Fibroblast of skin of right biceps (primary cell): ENCODE measurements at regions not wholly inside any gene's neighbourhood (a gene's known extent, or its start where the extent isn't known, plus 50 kb on each side); places are given as distances from the start of the nearest gene placed in this dataset.
"Not testable (repeated sequence)": the region's sequence is repeated elsewhere in the genome, so short reads cannot be mapped to it uniquely, and the experiment has no call there.

Source experiments
- DNase-seq: peaks from one replicate; pipeline ENCODE4 v3.0.0-alpha.2; 2013

DNA sequence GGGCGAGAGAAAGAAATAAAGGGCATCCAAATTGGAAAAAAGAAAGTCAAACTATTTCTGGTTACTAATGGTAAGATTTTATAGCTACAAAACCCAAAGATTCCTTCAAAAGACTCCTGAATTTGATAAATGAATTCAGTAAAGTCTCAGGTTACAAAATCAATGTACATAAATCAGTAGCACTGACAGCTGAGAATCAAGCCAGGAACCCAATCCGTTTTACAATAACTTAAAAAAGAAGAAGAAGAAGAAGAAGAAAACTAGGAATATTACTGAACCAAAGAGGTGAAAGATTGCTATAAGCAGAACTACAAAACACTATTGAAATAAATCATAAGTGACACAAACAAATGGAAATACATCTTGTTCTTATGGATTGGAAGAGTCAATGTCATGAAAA, 291.5 kb upstream of the GULP1 start:
- DNase-seq, result no peak

DNA sequence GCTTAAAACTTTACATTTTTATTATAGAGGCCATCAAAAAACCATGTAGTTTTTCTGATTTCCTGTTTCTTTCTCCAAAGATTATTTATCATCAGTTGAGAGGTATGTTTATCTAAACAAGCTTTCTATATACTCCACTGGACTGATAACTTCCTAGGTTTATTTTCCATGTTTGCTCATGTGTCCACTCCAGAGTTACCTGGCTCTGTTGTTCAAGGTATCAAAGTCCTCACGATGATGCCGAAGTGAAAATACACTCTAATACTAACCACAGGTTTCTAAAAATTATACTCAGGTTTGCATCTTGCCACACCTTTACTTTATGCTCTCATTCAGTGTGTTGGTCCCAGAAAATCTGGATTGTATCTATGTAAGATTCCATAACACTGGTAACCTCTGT, 287.9 kb upstream of the GULP1 start:
- DNase-seq, result no peak

DNA sequence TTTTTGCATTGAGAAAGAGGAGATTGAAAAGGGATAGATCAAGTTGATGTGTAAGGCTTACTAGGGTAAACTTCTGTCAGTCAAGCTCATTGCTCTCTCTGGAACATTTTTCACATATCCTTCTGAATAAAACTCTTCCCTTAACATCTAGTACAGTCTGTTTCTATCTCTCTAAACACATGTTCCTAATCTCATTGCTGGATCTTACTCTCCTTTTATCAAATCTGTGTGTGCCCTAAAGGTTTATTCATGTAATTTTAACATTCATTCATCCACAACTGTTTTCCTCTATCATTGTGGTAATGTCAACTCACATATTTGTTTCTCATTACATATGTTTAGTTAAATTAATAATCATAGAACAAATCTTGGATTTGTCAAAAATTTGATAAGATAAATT, 277.9 kb upstream of the GULP1 start:
- DNase-seq, result no peak

DNA sequence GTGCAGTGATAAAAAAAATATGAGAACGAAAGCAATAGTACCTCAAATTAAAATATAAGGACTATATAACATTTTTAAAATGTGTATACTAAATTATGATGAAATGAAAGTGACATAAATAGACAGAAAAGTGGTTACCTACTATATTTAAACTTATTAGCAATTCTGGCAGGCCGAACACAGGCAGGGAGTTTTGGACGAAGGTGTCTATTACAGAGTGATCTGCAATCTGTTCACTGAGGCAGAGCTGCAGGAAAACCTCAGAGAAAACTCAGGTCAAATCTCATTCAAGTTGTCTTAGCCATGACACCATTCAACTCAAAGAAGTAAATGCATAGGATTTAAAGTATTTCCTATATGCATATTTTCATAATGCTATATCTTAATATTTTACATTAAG, 274.8 kb upstream of the GULP1 start:
- no peak for DNase-seq

DNA sequence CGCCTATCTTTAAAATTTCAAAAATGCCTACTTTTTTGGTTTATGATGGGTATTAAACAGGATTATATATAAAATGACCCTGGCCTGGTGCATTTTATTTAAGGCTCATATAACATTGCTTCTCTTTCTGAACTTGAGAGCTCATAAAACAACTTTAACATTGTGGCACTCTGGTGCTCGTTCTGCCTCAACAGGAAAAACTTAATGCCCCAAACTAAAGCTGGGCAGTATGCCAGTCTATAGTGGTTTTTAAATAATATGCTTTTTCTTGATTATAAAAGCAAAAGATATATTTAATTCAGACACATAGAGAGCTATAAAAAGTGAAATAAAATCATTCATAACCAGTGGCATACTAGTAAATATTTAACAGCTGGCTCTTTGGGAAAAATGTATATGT, 269.3 kb upstream of the GULP1 start:
- DNase-seq, result no peak

DNA sequence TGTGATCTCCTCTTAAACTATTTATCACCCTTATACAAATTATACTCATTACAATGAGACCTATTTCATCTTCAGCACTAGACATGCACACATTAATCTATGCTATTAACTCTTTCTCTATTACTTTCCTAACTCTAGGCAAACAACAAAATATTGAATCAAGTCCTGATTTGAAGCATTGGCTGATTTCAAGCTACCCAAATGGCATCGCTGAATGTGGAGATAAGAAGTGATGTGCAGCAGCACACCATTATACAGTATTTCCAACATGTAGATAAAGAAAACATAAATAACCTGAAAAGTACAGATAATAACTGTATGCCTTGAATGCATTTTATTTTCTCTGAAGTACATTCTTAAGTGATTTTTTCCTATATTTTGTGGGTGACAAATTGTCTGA, 268.6 kb upstream of the GULP1 start:
- DNase-seq, result no peak

DNA sequence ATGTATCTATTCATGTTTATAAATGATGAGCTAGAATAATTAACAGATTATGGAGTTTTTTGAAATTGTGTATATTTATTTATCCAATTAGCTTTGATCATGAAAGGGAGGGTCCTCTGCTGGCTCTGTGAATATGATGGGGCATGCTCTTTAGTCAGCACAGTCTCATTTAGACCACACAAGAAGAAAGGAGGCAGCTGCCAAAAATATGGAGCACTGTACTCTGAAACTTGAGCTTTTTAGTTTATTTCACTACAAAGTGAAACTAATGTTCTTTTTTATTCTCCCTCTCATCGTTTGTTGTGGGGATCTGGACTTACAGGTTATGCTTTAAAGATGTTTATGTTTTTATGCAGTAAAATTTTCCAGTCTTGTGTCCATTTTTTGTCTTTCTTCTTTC, 266.9 kb upstream of the GULP1 start:
- peak; percentile 33 for DNase-seq

DNA sequence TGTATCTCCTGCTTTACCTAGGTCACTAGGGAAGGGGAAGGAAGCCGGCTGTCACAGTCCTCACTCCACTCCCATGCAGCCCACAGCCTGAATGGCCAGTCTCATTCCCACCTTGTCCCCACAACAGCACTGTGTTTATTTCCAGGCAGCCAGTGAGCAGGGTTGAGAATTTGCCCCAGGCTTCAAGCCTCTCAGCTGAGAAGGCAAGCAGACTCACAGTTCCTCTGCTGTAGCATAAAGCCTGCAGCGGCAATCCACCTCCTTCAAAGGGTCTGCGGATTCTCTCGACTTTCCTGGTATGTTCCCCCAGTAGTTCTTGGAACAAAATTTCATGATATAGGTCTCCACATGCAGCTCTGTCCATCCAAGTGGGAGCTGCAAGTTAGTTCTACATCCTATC, 262.9 kb upstream of the GULP1 start:
- DNase-seq, result no peak

DNA sequence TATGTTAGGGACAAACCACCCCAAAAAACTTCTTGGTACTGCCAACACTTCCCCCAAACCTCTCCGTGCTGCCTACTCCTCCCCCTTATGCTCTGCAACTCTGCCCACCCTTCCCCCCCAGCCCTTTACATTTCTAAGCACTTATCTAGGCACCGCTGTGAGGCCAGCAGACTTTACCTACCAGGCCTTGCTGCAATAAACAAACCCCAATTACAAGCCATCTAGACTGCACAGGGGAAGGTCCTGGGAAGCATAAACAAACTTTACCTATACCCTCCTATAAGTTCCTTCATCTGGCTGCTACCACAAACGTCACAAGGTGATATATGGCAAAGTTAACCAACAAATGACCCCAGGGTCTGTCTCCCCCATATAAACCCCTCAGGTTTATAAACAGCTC, 259.4 kb upstream of the GULP1 start:
- DNase-seq, result no peak

DNA sequence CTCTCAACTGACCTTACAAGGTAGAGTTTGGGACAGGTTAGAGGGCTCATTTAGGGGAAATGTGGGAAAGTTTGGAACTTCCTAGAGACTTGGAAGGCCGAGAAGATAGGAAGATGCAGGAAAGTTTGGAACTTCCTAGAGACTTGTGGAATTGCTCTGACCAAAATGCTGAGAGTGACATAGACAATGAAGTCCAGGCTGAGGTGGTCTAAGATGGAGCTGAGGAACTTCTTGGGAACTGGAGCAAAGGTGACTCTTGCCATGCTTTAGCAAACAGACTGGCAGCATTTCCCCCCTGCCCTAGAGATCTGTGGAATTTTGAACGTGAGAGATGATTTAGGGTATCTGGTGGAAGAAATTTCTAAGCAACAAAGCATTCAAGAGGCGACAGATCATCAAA, 258.9 kb upstream of the GULP1 start:
- DNase-seq, result no peak

DNA sequence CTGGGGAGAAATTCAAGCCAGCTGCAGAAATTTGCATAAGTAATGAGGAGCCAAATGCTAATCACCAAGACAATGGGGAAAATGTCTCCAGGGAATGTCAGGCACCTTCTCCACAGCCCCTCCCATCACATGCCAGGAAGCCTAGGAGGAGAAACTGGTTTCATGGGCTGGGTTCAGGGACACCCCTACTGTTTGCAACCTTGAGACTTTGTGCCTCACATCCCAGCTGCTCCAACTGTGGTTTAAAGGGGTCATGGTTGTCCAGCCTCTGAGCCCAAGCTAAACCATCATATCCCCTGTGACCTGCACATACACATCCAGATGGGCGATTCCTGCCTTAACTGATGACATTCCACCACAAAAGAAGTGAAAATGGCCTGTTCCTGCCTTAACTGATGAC, 258.4 kb upstream of the GULP1 start:
- DNase-seq, result not testable (repeated sequence)

DNA sequence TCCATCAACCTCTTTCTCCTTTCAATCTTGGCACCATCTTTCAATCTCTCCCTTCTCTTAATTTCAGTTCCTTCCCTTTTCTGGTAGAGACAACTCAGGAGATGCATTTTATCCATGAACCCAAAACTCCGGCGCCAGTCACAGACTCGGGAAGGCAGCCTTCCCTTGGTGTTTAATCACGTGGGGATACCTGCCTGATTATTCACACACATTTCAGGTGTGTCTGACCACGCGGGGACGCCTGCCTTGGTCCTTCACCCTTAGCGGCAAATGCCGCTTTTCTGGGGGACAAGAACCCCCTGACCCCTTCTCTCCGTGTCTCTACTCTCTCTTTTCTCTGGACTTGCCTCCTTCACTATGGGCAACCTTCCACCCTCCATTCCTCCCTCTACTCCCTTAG, 257.6 kb upstream of the GULP1 start:
- not testable (repeated sequence) for DNase-seq

DNA sequence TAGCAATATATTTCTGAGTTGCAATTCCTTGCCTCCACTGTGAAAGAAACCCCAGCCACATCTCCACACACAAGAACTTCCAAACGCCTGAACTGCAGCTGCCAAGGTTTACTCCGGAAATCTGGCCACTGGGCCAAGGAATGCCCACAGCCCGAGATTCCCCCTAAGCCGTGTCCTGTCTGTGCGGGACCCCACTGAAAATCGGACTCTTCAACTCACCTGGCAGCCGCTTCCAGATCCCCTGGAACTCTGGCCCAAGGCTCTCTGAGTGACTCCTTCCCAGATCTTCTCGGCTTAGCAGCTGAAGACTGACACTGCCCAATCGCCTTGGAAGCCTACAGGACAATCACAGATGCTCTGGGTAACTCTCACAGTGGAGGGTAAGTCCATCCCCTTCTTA, 256.3 kb upstream of the GULP1 start:
- not testable (repeated sequence) for DNase-seq

DNA sequence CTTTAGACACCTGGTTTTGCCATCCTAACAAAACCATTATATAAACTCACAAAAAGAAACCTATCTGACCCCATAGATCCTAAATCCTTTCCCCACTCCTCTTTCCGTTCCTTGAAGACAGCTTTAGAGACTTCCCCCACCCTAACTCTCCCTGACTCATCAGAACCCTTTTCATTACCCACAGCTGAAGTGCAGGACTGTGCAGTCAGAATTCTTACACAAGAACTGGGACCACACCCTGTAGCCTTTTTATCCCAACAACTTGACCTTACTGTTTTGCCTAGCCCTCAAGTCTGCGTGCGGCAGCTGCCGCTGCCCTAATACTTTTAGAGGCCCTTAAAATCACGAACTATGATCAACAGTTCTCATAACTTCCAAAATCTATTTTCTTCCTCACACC, 254.9 kb upstream of the GULP1 start:
- peak; percentile 13 for DNase-seq

DNA sequence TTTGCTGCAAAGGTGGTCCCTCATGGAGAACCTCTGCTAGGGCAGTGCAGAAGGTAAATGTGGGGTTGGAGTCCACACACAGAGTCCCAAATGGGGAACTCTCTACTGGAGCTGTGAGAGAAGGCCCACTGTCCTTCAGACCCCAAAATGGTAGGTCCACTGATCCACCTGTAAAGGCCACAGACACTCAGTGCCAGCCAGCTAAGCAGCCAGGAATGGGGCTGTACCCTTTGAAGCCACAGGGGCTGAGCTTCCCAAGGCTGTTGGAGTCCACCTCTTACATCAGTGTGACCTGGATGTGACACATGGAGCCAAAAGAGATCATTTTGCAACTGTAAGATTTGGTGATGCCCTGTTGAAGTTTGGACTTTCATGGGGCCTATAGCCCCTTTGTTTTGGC, 252.4 kb upstream of the GULP1 start:
- no peak for DNase-seq

DNA sequence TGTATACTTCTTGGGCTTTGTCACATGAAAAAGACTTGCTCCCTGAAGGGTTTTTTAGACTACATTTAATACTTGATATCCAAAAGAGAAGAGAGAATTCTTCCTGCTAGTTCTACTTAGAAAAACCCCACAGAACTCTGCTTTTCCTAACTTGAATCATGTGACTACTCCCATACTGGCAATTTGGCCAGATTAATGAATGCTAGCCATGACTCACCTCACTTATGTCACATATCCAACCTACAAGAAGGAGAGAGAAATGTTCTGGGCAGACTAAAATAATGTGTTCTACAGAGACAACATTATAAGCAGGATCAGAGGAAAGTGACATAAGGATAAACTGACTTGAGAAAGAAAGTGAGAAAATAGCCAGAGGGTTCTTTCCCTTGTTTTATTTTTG, 249.3 kb upstream of the GULP1 start:
- peak; percentile 74 for DNase-seq

DNA sequence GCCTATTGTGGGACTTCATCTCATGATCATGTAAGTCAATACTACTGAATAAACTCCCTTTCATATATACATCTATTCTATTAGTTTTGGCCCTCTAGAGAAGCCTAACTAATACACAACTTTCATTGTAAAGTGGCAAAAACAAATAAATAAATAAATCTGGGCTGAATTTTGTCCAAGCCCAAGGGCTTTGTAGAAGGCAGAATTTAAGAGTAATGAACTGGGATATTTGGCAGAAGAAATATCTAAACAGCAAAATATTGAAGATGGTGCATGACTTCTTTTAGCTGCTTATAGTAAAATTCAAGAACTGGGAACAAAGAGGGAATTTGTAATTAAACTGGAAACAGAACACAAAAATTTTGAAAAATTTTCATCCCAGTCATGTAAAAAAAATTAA, 246.7 kb upstream of the GULP1 start:
- no peak for DNase-seq

DNA sequence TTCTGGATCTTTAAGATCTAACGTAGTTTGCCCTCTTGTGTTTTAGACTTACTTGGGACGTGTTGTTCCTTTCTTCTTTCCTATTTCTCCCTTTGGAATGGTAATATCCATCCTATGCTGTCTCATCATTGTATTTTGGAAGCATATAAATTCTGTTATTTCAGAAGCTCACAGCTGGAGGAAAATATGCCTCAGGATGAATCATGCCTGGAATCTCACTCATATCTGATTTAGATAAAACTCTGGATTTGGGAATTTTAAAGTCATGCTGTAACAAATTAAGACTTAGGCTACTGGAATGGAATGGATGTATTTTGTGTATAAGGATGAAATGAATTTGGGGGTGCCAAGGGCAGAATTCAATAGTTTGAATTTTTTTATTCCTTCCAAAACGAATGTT, 245.2 kb upstream of the GULP1 start:
- peak; percentile 70 for DNase-seq

DNA sequence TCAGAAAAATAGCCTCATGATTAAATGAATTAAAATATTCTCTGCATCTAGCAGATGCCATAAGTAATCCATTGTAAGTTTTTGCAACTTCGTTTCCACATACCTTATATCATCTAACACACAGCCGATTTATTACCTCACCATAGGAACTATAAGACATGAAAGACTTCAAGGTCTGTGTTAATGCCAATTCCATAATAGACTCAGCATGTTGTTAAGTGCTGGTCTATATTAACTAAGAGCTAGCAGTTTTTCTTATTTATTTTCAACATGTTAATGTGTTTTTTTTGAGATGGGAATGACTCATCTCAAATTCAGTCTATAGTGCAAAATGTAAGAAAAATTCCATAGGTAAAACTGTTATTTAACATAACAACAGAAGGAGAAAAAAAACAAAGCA, 243.9 kb upstream of the GULP1 start:
- DNase-seq, result peak; percentile 35

DNA sequence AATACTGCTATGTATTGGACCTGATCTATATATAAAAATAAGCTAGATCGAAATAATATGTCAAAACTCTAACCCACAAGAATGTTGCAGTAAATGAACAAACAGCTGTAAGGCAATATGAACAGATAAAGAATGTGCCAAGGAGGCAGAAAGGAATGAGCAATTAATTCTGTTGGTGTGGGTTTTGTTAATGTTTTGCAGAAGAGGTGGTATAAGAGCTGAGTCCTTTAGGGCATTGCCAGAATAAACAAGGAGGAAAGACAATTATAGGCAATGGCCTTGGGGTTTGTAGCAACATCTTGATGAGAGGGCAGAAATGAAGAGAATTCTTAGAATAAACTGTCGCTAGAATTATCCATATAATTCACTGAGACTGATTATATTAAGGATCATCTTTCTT, 240.9 kb upstream of the GULP1 start:
- peak; percentile 69 for DNase-seq

DNA sequence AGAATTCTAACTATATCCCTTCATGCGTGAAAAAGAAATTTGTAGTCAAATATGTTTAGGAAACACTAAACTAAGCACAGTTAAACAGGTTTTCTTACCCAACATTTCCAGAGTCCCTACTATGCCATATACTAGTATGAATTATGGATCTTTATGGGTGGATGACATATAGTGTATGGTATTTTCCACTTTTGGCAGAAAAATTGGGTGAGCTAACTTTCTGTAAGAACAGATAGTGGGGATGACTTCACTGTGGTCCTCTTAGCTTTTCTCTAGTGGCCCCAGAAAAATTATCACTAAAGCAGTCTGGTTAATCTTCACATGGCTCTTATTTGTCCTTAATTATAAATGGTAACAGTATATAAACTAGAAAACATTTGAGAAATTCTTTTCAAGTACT, 240.0 kb upstream of the GULP1 start:
- DNase-seq, result peak; percentile 62

DNA sequence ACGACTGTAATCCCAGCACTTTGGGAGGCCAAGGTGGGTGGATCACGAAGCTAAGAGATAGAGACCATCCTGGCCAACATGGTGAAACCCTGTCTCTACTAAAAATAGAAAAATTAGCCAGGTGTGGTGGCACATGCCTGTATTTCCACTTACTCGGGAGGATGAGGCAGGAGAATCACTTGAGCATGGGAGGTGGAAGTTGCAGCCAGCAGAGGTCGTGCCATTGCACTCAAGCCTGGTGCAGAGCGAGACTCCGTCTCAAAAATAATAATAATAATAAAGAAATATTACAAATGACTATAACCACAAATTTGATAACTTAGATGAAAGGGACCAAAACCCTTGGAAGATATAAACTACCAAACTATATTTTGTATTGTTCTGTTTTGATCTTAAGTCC, 226.3 kb upstream of the GULP1 start:
- DNase-seq, result no peak

DNA sequence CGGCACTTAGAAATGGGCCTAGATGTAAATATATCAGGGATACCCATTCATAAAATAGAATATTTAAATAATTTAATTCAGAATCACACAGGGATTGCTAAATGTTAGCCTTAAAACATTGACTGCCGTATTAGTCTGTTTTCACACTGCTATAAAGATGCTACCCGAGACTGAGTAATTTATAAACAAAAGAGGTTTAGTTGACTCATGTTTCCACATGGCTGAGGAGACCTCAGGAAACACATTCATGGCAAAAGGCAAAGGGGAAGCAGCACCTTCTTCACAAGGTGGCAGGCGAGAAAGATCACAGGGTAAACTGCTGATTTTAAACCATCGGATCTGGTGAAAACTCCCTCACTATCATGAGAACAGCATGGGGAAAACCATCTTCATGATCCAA, 223.6 kb upstream of the GULP1 start:
- no peak for DNase-seq

DNA sequence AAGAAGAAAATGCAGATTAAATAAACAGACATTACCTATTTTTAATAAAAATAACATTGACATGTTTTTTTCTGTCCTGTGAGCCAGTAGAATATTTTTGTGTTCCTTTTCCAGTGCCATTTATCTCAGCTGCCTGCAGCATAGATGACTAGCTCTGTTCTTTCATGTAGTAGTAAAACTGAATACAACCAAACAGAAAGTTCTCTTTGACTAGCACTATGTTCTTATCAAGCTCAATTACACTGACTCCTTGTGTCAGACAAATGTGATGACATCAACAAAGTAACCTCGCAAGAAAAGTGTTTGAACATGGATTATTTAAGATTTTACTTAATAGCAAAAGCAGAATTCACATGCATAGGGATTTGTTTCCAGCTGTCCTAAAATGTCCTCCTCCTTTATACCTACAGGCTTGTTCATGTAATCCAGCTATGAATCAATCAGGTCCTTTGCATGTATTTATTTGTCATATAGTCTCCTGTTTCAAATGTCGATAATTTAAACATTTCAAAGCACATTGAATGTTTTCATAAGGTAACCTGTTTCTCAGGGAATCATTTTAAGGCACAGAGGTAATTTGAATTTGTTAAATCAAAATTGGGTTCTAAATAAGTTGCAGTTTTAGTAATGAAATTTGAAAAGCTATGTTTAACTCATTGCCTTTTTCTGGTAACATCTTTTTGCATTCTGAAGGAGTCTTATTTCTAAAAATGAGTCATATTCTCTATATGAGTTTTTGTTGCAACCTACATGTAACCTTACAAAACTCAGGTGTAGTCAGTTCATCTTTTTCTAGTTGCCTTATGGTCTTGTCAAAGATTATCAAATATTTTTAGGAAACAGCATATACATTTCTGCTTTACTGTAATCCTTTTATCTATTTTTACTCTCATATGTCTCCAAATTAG, 215.3 kb upstream of the GULP1 start:
- DNase-seq, result no peak

DNA sequence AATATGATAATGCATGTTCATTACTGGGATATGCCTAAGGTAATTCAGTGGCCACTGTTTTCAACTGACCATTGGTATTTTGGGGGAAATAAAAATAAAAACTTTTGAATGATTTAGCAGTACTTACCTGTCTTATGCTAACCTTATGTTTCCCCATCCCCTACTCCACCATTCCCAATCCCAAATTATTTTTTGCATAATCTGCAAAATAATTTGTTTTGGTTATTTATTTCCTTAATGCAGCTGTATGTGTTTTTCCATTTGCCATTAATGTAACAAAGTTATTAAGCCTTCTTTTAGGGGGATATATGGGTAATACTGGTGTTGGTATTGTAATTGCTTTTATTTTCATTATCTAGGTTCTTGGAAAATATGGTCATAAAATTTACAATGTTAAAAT, 213.9 kb upstream of the GULP1 start:
- no peak for DNase-seq
